Right atrium auricular region (tissue), 2 donors: ENCODE measurements at regions not wholly inside any gene's neighbourhood (a gene's known extent, or its start where the extent isn't known, plus 50 kb on each side); places are given as distances from the start of the nearest gene placed in this dataset.

ENCODE experiments used
- DNase-seq: peaks from one replicate; pipeline ENCODE4 v3.0.0-alpha.2; 2019; ENCODE audit warnings: low spot score
- H3K27ac ChIP-seq, 2 donors: fragments of 200-600 bp; sonication (generic); 1 replicate in 1 of 2; 2 replicates in 1 of 2; pipeline ENCODE4 v1.5.1; 2016 to 2019
- H3K27me3 ChIP-seq, 2 donors: fragments of 200-600 bp; sonication (generic); one replicate each; pipeline versions ENCODE4 v1.5.1 to v1.6.0; 2017 to 2019
- H3K36me3 ChIP-seq: fragments of 200-600 bp; sonication (generic); one replicate; pipeline ENCODE4 v1.5.1; 2016
- H3K4me1 ChIP-seq, 2 donors: fragments of 200-600 bp; sonication (generic); one replicate each; pipeline versions ENCODE4 v1.5.1 to v1.6.0; 2017 to 2019
- H3K4me3 ChIP-seq, 2 donors: fragments of 200-600 bp; sonication (generic); 1 replicate in 1 of 2; 2 replicates in 1 of 2; pipeline ENCODE4 v1.5.1; 2017 to 2019; ENCODE audit warnings: mild to moderate bottlenecking in 1 of 2, moderate library complexity in 1 of 2
- H3K9me3 ChIP-seq, 2 donors: fragments of 200-600 bp; sonication (generic); one replicate each; pipeline ENCODE4 v1.5.1; 2019
- CTCF ChIP-seq, 2 donors: fragments of 200-600 bp; sonication (generic); IDR thresholded peaks; one replicate each; pipeline ENCODE4 v1.5.1; 2019; ENCODE audit warnings: antibody characterized with exemption in 2 of 2

- no peak for TF ChIP-seq CTCF (IDR thresholded peaks at IDR 0.05)
- Histone ChIP-seq H3K27ac (no peak overlapping the region), H3K4me3 (no peak overlapping the region), H3K9me3 (peaks cover 0 to 10% of the 10 kb centered on the region in 2 donors), H3K36me3 (no peaks in the 10 kb centered on the region), H3K27me3 (no peaks in the 10 kb centered on the region), H3K4me1 (no peaks in the 10 kb centered on the region)
- no peak for DNase-seq
Observed at GRCh38 chr12:18168016-18168415, 78.0 kb upstream of the RERGL start.

- no peak overlapping the region for H3K27ac ChIP-seq
- no peak overlapping the region for H3K4me3 ChIP-seq
Observed at GRCh38 chr12:18165889-18166288, 75.9 kb upstream of the RERGL start.

GRCh38 chr12:18165422-18165871 is 75.5 kb upstream of the RERGL start:
- no peak overlapping the region for H3K4me3 ChIP-seq
- no peak for DNase-seq
- no peak for TF ChIP-seq CTCF (IDR thresholded peaks at IDR 0.05)
- H3K36me3 ChIP-seq = no peaks in the 10 kb centered on the region
- H3K4me1 ChIP-seq = no peaks in the 10 kb centered on the region
- no peaks in the 10 kb centered on the region for H3K27me3 ChIP-seq
- H3K9me3 ChIP-seq = no peaks in the 10 kb centered on the region
- H3K27ac ChIP-seq = no peak overlapping the region

More at GRCh38 chr12:18165889-18166288, 75.9 kb upstream of the RERGL start:
- no peaks in the 10 kb centered on the region for H3K27me3 ChIP-seq
- H3K36me3 ChIP-seq = no peaks in the 10 kb centered on the region
- no peaks in the 10 kb centered on the region for H3K9me3 ChIP-seq
- no peak for TF ChIP-seq CTCF (IDR thresholded peaks at IDR 0.05)
- no peak for DNase-seq
- no peaks in the 10 kb centered on the region for H3K4me1 ChIP-seq

GRCh38 chr12:18160901-18161300 is 70.9 kb upstream of the RERGL start:
- DNase-seq = no peak
- Histone ChIP-seq H3K27ac (no peak overlapping the region), H3K4me3 (no peak overlapping the region), H3K36me3 (no peaks in the 10 kb centered on the region), H3K4me1 (no peaks in the 10 kb centered on the region), H3K27me3 (no peaks in the 10 kb centered on the region), H3K9me3 (peaks cover 0 to 19% of the 10 kb centered on the region in 2 donors)
- TF ChIP-seq CTCF (IDR thresholded peaks at IDR 0.05) = no peak

- Histone ChIP-seq H3K9me3 (peaks cover 0 to 19% of the 10 kb centered on the region in 2 donors), H3K27ac (no peak overlapping the region), H3K4me1 (no peaks in the 10 kb centered on the region), H3K36me3 (no peaks in the 10 kb centered on the region), H3K4me3 (no peak overlapping the region), H3K27me3 (no peaks in the 10 kb centered on the region)
- peak; percentile 18 to 60 for TF ChIP-seq CTCF (IDR thresholded peaks at IDR 0.05)
- DNase-seq = no peak
Observed at GRCh38 chr12:18158774-18159557, 69.0 kb upstream of the RERGL start.

GRCh38 chr12:18153826-18154225 is 63.8 kb upstream of the RERGL start:
- Histone ChIP-seq H3K36me3 (no peaks in the 10 kb centered on the region), H3K4me3 (no peak overlapping the region), H3K4me1 (no peaks in the 10 kb centered on the region), H3K27ac (no peak overlapping the region), H3K27me3 (no peaks in the 10 kb centered on the region), H3K9me3 (peaks cover 0 to 18% of the 10 kb centered on the region in 2 donors)
- TF ChIP-seq CTCF (IDR thresholded peaks at IDR 0.05) = no peak
- DNase-seq = no peak
